ENCODE measurements at regions not wholly inside any gene's neighbourhood (a gene's known extent, or its start where the extent isn't known, plus 50 kb on each side); places are given as distances from the start of the nearest gene placed in this dataset.

DNA sequence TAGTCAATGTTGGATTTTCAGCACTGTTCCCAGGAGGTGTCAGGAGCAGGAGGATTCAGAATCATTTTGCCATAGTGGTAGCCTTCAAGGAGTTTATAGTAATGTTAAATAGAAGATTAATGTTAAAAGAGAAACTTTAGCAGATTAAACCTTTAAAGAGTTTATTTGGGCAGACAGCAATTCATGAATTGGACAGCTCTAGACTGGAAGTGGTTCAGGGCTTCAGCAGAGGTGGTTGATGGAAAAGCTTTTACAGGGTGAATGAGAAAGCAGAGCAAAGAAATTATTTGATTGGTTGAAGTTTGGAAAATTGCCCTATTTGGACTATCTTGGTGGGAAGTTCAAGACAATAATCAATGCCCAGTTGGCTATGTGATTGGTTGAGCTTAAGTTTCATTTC, 416.6 kb upstream of the TBL1XR1 start:
- no peak overlapping the region for H3K27ac ChIP-seq (ENCODE audit: low read depth, low read length)
- no peaks in the 10 kb centered on the region for H4K20me1 ChIP-seq (ENCODE audit: control insufficient read depth, insufficient read depth, low read depth, low read length)
- peaks cover 6% of the 10 kb centered on the region; the same call in 1 of the 2 replicates for H3K4me1 ChIP-seq (ENCODE audit: control insufficient read depth, low read length)

DNA sequence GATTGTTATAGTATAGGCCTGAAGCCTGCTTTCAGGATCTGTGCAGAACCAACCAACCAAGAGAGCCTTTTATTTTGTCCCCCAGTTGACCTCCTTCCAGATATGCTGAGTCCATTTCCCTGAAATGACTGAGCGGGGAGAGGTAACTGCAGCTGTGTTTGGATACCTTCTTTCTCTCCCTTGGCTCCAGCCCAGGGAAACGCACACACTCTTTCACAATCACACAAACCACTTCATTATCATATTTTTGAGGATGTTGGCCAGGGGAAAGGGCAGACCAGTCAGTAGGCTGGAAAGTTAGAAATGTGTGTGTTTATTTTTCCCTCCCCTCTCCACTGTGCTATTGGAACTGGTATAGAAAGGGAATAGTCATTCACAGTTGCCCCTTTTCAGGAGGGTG, 417.7 kb upstream of the TBL1XR1 start:
- no peaks in the 10 kb centered on the region for H3K9me2 ChIP-seq (replicated peaks; ENCODE audit: control insufficient read depth, low read length)
- no peaks in the 10 kb centered on the region for H3K9me3 ChIP-seq (ENCODE audit: control insufficient read depth, insufficient read depth, low read length)
- no peak overlapping the region for H3K4me2 ChIP-seq (ENCODE audit: low read length)
- no peaks in the 10 kb centered on the region for H3K36me3 ChIP-seq (ENCODE audit: control insufficient read depth, low read length)
- no peaks in the 10 kb centered on the region for H4K20me1 ChIP-seq (ENCODE audit: control insufficient read depth, insufficient read depth, low read depth, low read length)
- H3K4me1 ChIP-seq (ENCODE audit: control insufficient read depth, low read length), result peaks cover 6% of the 10 kb centered on the region; the same call in 1 of the 2 replicates
- H3F3A ChIP-seq (ENCODE audit: control insufficient read depth, insufficient read depth), result no peaks in the 10 kb centered on the region
- H3K27me3 ChIP-seq (ENCODE audit: control insufficient read depth, low read length), result no peaks in the 10 kb centered on the region
- TF ChIP-seq, protein P1, sequence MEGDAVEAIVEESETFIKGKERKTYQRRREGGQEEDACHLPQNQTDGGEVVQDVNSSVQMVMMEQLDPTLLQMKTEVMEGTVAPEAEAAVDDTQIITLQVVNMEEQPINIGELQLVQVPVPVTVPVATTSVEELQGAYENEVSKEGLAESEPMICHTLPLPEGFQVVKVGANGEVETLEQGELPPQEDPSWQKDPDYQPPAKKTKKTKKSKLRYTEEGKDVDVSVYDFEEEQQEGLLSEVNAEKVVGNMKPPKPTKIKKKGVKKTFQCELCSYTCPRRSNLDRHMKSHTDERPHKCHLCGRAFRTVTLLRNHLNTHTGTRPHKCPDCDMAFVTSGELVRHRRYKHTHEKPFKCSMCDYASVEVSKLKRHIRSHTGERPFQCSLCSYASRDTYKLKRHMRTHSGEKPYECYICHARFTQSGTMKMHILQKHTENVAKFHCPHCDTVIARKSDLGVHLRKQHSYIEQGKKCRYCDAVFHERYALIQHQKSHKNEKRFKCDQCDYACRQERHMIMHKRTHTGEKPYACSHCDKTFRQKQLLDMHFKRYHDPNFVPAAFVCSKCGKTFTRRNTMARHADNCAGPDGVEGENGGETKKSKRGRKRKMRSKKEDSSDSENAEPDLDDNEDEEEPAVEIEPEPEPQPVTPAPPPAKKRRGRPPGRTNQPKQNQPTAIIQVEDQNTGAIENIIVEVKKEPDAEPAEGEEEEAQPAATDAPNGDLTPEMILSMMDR (IDR thresholded peaks at IDR 0.05; ENCODE audit: low read depth, low read length, poor library complexity, severe bottlenecking), result no peak
- no peak for TF ChIP-seq EZH2phosphoT487 (IDR thresholded peaks at IDR 0.05; ENCODE audit: borderline replicate concordance, low read length)
- no peaks in the 10 kb centered on the region for H3K79me2 ChIP-seq (ENCODE audit: control insufficient read depth, low read length)
- H3K4me3 ChIP-seq (ENCODE audit: low read length), result no peak overlapping the region
- H3K27ac ChIP-seq (ENCODE audit: low read depth, low read length), result no peak overlapping the region

More for the DNA sequence above, 416.6 kb upstream of the TBL1XR1 start:
- Histone ChIP-seq H3K27me3 (ENCODE audit: control insufficient read depth, low read length) (no peaks in the 10 kb centered on the region), H3K9me2 (replicated peaks; ENCODE audit: control insufficient read depth, low read length) (no peaks in the 10 kb centered on the region), H3K36me3 (ENCODE audit: control insufficient read depth, low read length) (no peaks in the 10 kb centered on the region), H3F3A (ENCODE audit: control insufficient read depth, insufficient read depth) (no peaks in the 10 kb centered on the region), H3K9me3 (ENCODE audit: control insufficient read depth, insufficient read depth, low read length) (no peaks in the 10 kb centered on the region), H3K79me2 (ENCODE audit: control insufficient read depth, low read length) (no peaks in the 10 kb centered on the region), H3K4me3 (ENCODE audit: low read length) (no peak overlapping the region), H3K4me2 (ENCODE audit: low read length) (no peak overlapping the region)
- TF ChIP-seq, protein P1 (IDR thresholded peaks at IDR 0.05; ENCODE audit: low read depth, low read length, poor library complexity, severe bottlenecking), result no peak
- no peak for TF ChIP-seq EZH2phosphoT487 (IDR thresholded peaks at IDR 0.05; ENCODE audit: borderline replicate concordance, low read length)

DNA sequence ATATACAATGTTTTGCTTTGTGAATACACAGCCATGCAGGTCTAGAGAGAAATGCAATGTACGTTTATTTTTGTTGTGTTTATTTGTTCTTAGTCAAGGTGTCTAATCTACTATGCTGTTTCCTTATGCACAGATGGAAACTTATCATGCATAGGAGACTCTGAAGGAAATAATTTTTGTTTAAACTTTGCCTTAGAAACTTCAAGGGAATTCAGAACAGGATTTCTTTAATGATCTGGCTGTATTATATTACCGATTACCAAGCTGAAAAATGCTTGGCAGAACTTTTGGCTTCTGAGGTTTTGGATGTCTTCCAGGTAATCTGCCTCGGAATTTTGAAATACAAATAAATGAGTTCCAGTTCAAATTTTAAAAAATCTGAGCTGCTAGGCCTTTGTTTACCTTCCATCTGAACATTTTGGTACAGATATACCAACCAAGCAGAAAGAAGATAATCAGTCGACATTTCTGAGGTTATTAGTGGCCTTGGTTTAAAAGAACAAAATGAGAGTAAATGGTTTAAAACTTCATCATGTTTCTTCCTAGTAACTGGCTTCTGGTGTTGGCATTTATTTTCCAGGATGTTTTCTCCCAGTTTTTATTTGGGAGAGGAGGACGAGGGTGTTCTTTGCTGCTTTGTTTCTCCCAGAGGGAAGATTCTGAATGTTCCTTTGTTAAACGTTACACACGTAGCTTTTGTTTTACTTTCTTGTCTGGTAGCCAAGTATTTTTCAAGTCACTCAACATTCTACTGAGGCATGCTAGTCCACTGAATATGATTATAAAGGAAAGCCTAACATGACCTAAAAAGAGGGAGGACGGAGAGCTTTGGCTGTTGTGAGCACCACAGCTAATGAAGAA, 421.8 kb upstream of the TBL1XR1 start:
- Histone ChIP-seq H3K4me1 (ENCODE audit: control insufficient read depth, low read length) (no peaks in the 10 kb centered on the region), H3K4me2 (ENCODE audit: low read length) (no peak overlapping the region), H4K20me1 (ENCODE audit: control insufficient read depth, insufficient read depth, low read depth, low read length) (no peaks in the 10 kb centered on the region), H3K36me3 (ENCODE audit: control insufficient read depth, low read length) (no peaks in the 10 kb centered on the region), H3K4me3 (ENCODE audit: low read length) (no peak overlapping the region), H3K27me3 (ENCODE audit: control insufficient read depth, low read length) (no peaks in the 10 kb centered on the region), H3F3A (ENCODE audit: control insufficient read depth, insufficient read depth) (no peaks in the 10 kb centered on the region), H3K79me2 (ENCODE audit: control insufficient read depth, low read length) (no peaks in the 10 kb centered on the region), H3K9me2 (replicated peaks; ENCODE audit: control insufficient read depth, low read length) (no peaks in the 10 kb centered on the region), H3K27ac (ENCODE audit: low read depth, low read length) (no peak overlapping the region), H3K9me3 (ENCODE audit: control insufficient read depth, insufficient read depth, low read length) (no peaks in the 10 kb centered on the region)
- TF ChIP-seq, protein P1 (IDR thresholded peaks at IDR 0.05; ENCODE audit: low read depth, low read length, poor library complexity, severe bottlenecking), result no peak
- TF ChIP-seq EZH2phosphoT487 (IDR thresholded peaks at IDR 0.05; ENCODE audit: borderline replicate concordance, low read length), result no peak
